Esophagus squamous epithelium (tissue), 4 donors: ENCODE measurements at regions not wholly inside any gene's neighbourhood (a gene's known extent, or its start where the extent isn't known, plus 50 kb on each side); places are given as distances from the start of the nearest gene placed in this dataset.

ENCODE experiments used
- POLR2A ChIP-seq, 4 donors: fragments of 450-650 bp; IDR thresholded peaks; one replicate each; pipeline ENCODE4 v1.6.1; 2017; ENCODE audit warnings: antibody characterized with exemption in 4 of 4, mild to moderate bottlenecking in 4 of 4, moderate library complexity in 3 of 4
- TF ChIP-seq, protein P1 (sequence below), 6 experiments: fragments of 450-650 bp in 4 of 6; fragments of 200-600 bp in 2 of 6; sonication (generic) in 2 of 6; IDR thresholded peaks; one replicate each; pipeline ENCODE4 v1.5.1; 2016 to 2019; ENCODE audit warnings: antibody characterized with exemption in 6 of 6, mild to moderate bottlenecking in 4 of 6, moderate library complexity in 4 of 6

DNA sequence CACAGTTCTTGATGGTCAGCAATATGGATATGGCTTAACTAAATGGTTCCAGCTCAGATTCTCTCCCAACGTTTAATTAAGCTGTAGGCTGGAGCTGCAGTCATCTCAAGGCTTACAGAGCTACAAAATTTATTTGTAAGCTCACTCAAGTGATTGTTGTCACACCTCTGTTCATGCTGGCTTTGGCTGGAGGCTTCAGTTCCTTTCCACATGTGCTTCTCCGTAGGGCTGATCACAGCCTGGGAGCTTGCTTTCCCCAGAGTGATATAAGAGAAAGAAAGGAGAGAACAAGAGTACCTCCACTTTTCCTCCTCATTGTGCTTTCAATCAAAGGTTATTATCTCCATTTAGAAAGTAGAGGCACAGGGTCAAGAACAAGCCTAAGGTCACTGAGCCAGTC lies 182.7 kb upstream of the KCNN2 start:
- TF ChIP-seq, protein P1, sequence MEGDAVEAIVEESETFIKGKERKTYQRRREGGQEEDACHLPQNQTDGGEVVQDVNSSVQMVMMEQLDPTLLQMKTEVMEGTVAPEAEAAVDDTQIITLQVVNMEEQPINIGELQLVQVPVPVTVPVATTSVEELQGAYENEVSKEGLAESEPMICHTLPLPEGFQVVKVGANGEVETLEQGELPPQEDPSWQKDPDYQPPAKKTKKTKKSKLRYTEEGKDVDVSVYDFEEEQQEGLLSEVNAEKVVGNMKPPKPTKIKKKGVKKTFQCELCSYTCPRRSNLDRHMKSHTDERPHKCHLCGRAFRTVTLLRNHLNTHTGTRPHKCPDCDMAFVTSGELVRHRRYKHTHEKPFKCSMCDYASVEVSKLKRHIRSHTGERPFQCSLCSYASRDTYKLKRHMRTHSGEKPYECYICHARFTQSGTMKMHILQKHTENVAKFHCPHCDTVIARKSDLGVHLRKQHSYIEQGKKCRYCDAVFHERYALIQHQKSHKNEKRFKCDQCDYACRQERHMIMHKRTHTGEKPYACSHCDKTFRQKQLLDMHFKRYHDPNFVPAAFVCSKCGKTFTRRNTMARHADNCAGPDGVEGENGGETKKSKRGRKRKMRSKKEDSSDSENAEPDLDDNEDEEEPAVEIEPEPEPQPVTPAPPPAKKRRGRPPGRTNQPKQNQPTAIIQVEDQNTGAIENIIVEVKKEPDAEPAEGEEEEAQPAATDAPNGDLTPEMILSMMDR (IDR thresholded peaks at IDR 0.05), result no peak
- TF ChIP-seq POLR2A (IDR thresholded peaks at IDR 0.05), result no peak
